Nephron progenitor cell (in vitro differentiated cells): ENCODE measurements at regions not wholly inside any gene's neighbourhood (a gene's known extent, or its start where the extent isn't known, plus 50 kb on each side); places are given as distances from the start of the nearest gene placed in this dataset.
"Not testable (repeated sequence)": the region's sequence is repeated elsewhere in the genome, so short reads cannot be mapped to it uniquely, and the experiment has no call there.

Experiments
- DNase-seq: peaks from one replicate; pipeline ENCODE4 v3.0.0; 2021
- H3K27ac Mint-ChIP-seq: 2 replicates; pipeline ENCODE4 v1.8.0; 2021; ENCODE audit warnings: mild to moderate bottlenecking, moderate library complexity, mixed read lengths
- H3K27me3 Mint-ChIP-seq: 2 replicates; pipeline ENCODE4 v1.8.0; 2021; ENCODE audit warnings: mild to moderate bottlenecking, low read depth, mixed read lengths; ENCODE audit not compliant: poor library complexity
- H3K36me3 Mint-ChIP-seq: 2 replicates; pipeline ENCODE4 v1.8.0; 2021; ENCODE audit warnings: low read depth, mixed read lengths
- H3K4me1 Mint-ChIP-seq: 2 replicates; pipeline ENCODE4 v1.8.0; 2021; ENCODE audit warnings: mixed read lengths
- H3K4me3 Mint-ChIP-seq: 2 replicates; pipeline ENCODE4 v1.8.0; 2021; ENCODE audit warnings: mild to moderate bottlenecking, moderate library complexity, mixed read lengths
- H3K9me3 Mint-ChIP-seq: 2 replicates; pipeline ENCODE4 v1.8.0; 2021; ENCODE audit warnings: mild to moderate bottlenecking, moderate library complexity, mixed read lengths
- CTCF ChIP-seq: fragments of 200-600 bp; sonication (generic); IDR thresholded peaks from 2 replicates; pipeline ENCODE4 v1.5.0; 2021; ENCODE audit warnings: antibody characterized with exemption

GRCh38 chr7:91398341-91398740 lies 134.1 kb downstream of the FZD1 start:
- peaks cover 3% of the 10 kb centered on the region for H3K27me3 Mint-ChIP-seq
- TF ChIP-seq CTCF, result no peak

GRCh38 chr7:91405092-91405788 lies 141.0 kb downstream of the FZD1 start:
- no peak for DNase-seq
- Mint-ChIP-seq H3K4me1 (no peaks in the 10 kb centered on the region), H3K36me3 (peaks cover 4% of the 10 kb centered on the region), H3K4me3 (no peak overlapping the region), H3K27ac (no peak overlapping the region), H3K27me3 (peaks cover 3% of the 10 kb centered on the region), H3K9me3 (peaks cover 29% of the 10 kb centered on the region)
- no peak for TF ChIP-seq CTCF

More at GRCh38 chr7:91398341-91398740, 134.1 kb downstream of the FZD1 start:
- H3K9me3 Mint-ChIP-seq, result peaks cover 35% of the 10 kb centered on the region
- H3K4me1 Mint-ChIP-seq, result peaks cover 15% of the 10 kb centered on the region
- no peak overlapping the region for H3K4me3 Mint-ChIP-seq
- peak overlapping the region; percentile 79 for H3K27ac Mint-ChIP-seq
- no peak for DNase-seq
- peaks cover 13% of the 10 kb centered on the region for H3K36me3 Mint-ChIP-seq

GRCh38 chr7:91405873-91406272 lies 141.6 kb downstream of the FZD1 start:
- H3K36me3 Mint-ChIP-seq, H3K4me1 Mint-ChIP-seq, H3K4me3 Mint-ChIP-seq, H3K27me3 Mint-ChIP-seq, H3K27ac Mint-ChIP-seq, DNase-seq: not testable (repeated sequence)
- H3K9me3 Mint-ChIP-seq, result peaks cover 28% of the 10 kb centered on the region

- Mint-ChIP-seq H3K27ac (no peak overlapping the region), H3K36me3 (no peaks in the 10 kb centered on the region), H3K4me1 (no peaks in the 10 kb centered on the region), H3K4me3 (no peak overlapping the region), H3K27me3 (no peaks in the 10 kb centered on the region), H3K9me3 (peaks cover 10% of the 10 kb centered on the region)
- no peak for DNase-seq
- no peak for TF ChIP-seq CTCF
Measured at GRCh38 chr7:91407942-91408341, 143.7 kb downstream of the FZD1 start.

- no peak for DNase-seq
- H3K27me3 Mint-ChIP-seq, result no peaks in the 10 kb centered on the region
- no peak overlapping the region for H3K4me3 Mint-ChIP-seq
Measured at GRCh38 chr7:91408388-91409154, 144.3 kb downstream of the FZD1 start.

More at GRCh38 chr7:91408388-91409154, 144.3 kb downstream of the FZD1 start:
- Mint-ChIP-seq H3K9me3 (peaks cover 3% of the 10 kb centered on the region), H3K4me1 (no peaks in the 10 kb centered on the region), H3K27ac (no peak overlapping the region), H3K36me3 (no peaks in the 10 kb centered on the region)
- TF ChIP-seq CTCF, result no peak
